Gastroesophageal sphincter (tissue), 4 donors: ENCODE measurements at regions not wholly inside any gene's neighbourhood (a gene's known extent, or its start where the extent isn't known, plus 50 kb on each side); places are given as distances from the start of the nearest gene placed in this dataset.

Experiments
- ATAC-seq: fragments of 150-250 bp; one replicate; pipeline ENCODE4 v1.9.1; 2016; ENCODE audit warnings: mild to moderate bottlenecking, moderate library complexity
- H3K27ac ChIP-seq, 4 donors: fragments of 200-600 bp; sonication (generic) in 3 of 4; 1 replicate in 3 of 4; 2 replicates in 1 of 4; pipeline ENCODE4 v1.5.1; 2016 to 2019
- H3K27me3 ChIP-seq: fragments of 200-600 bp; sonication (generic); one replicate; pipeline ENCODE4 v1.5.1; 2019
- H3K36me3 ChIP-seq, 2 donors: fragments of 200-600 bp; sonication (generic); one replicate each; pipeline ENCODE4 v1.5.1; 2019; ENCODE audit warnings: control low read depth in 1 of 2
- H3K4me1 ChIP-seq, 3 donors: fragments of 200-600 bp; sonication (generic); 1 replicate in 2 of 3; 2 replicates in 1 of 3; pipeline ENCODE4 v1.5.1; 2016 to 2019; ENCODE audit warnings: control low read depth in 2 of 3
- H3K4me3 ChIP-seq, 2 donors: fragments of 200-600 bp; sonication (generic); one replicate each; pipeline ENCODE4 v1.5.1; 2019; ENCODE audit warnings: mild to moderate bottlenecking in 1 of 2, moderate library complexity in 1 of 2
- H3K9me3 ChIP-seq, 3 donors: fragments of 200-600 bp; sonication (generic); one replicate each; pipeline ENCODE4 v1.5.1; 2017 to 2019; ENCODE audit warnings: control low read depth in 2 of 3
- EP300 ChIP-seq: sonication (generic); formaldehyde crosslinking; IDR thresholded peaks from one replicate; pipeline ENCODE4 v1.6.1; 2017; ENCODE audit warnings: antibody characterized with exemption, mild to moderate bottlenecking
- POLR2A ChIP-seq, 2 donors: fragments of 450-650 bp; IDR thresholded peaks; one replicate each; pipeline ENCODE4 v1.6.1; 2017; ENCODE audit warnings: antibody characterized with exemption in 2 of 2, mild to moderate bottlenecking in 2 of 2, moderate library complexity in 1 of 2
- POLR2AphosphoS5 ChIP-seq: sonication (generic); formaldehyde crosslinking; IDR thresholded peaks from one replicate; pipeline ENCODE4 v1.6.1; 2017; ENCODE audit warnings: antibody characterized with exemption
- WGBS, 2 donors: methylation state at CpG; one replicate each; pipeline ENCODE4 v1.1.5; 2018; ENCODE audit warnings: low coverage in 1 of 2; 5-methylcytosine and 5-hydroxymethylcytosine counted together
- TF ChIP-seq, protein P1 (sequence below), 4 experiments: fragments of 200-600 bp in 2 of 4; fragments of 450-650 bp in 2 of 4; sonication (generic) in 1 of 4; IDR thresholded peaks; one replicate each; pipeline ENCODE4 v1.5.1; 2017 to 2019; ENCODE audit warnings: antibody characterized with exemption in 4 of 4, mild to moderate bottlenecking in 2 of 4, moderate library complexity in 2 of 4

DNA sequence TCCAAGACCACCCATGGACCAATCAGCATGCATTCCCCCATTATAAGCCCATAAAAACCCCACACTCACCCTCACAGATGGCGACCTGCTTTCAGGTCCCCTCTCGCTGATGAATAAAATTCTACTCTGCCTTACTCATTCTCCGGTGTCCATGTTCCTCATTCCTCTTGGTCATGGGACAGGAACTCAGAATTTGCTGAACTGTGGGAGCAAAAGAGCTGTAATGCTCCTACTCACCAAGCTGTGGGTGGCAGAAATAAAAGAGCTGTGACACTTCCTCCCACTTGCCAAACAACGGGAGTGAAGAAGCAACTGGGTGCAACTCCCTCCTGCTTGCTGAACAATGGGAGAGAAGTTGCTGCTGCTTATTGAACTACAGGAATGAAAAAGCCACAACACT is 168.5 kb upstream of the PCDH18 start:
- peak; percentile 38 for ATAC-seq
- H3K27ac ChIP-seq = peak overlapping the region in 3 of 4 donors; percentile 26 to 58 (median 42)
- H3K4me1 ChIP-seq = peaks cover 4 to 54% (median 13%) of the 10 kb centered on the region in 3 donors
- no peaks in the 10 kb centered on the region for H3K27me3 ChIP-seq
- TF ChIP-seq POLR2A (IDR thresholded peaks at IDR 0.05) (peak in 1 of 2 donors; percentile 22), POLR2AphosphoS5 (no peak), EP300 (no peak)
- TF ChIP-seq, protein P1, sequence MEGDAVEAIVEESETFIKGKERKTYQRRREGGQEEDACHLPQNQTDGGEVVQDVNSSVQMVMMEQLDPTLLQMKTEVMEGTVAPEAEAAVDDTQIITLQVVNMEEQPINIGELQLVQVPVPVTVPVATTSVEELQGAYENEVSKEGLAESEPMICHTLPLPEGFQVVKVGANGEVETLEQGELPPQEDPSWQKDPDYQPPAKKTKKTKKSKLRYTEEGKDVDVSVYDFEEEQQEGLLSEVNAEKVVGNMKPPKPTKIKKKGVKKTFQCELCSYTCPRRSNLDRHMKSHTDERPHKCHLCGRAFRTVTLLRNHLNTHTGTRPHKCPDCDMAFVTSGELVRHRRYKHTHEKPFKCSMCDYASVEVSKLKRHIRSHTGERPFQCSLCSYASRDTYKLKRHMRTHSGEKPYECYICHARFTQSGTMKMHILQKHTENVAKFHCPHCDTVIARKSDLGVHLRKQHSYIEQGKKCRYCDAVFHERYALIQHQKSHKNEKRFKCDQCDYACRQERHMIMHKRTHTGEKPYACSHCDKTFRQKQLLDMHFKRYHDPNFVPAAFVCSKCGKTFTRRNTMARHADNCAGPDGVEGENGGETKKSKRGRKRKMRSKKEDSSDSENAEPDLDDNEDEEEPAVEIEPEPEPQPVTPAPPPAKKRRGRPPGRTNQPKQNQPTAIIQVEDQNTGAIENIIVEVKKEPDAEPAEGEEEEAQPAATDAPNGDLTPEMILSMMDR (IDR thresholded peaks at IDR 0.05) = no peak
- no peaks in the 10 kb centered on the region for H3K9me3 ChIP-seq
- no peak overlapping the region for H3K4me3 ChIP-seq
- WGBS, 2 donors = 82 to 100% methylated on average over 3 of the region's 4 CpGs
- H3K36me3 ChIP-seq = no peaks in the 10 kb centered on the region

DNA sequence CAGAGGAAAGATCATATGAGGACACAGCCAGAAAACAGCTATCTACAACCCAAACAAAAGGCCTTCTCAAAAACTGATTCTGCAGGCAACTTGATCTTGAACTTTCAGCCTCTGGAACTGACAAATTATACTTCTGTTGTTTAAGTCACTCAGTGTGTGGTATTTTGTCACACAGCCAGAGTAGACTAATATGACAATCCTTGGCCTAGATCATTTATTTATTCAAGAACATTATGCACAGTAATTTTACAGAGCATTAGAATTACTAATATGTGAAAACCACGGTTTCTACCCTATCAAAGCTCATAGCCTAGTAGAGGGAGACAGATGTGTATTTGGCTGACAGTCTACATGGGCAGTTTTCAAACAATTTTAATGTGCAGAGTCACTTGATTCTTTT is 167.8 kb upstream of the PCDH18 start:
- Histone ChIP-seq H3K27me3 (no peaks in the 10 kb centered on the region), H3K27ac (peak overlapping the region; percentile 23 to 58 (median 34)), H3K36me3 (no peaks in the 10 kb centered on the region), H3K4me3 (no peak overlapping the region), H3K9me3 (no peaks in the 10 kb centered on the region), H3K4me1 (peaks cover under 1 to 47% (median 8%) of the 10 kb centered on the region in 3 donors)
- no peak for ATAC-seq
- TF ChIP-seq POLR2A (IDR thresholded peaks at IDR 0.05) (no peak), EP300 (no peak), POLR2AphosphoS5 (no peak)
- TF ChIP-seq, protein P1 (IDR thresholded peaks at IDR 0.05) = no peak
- WGBS, 2 donors = 9 to 13% methylated on average over 1 of the region's 1 CpG

DNA sequence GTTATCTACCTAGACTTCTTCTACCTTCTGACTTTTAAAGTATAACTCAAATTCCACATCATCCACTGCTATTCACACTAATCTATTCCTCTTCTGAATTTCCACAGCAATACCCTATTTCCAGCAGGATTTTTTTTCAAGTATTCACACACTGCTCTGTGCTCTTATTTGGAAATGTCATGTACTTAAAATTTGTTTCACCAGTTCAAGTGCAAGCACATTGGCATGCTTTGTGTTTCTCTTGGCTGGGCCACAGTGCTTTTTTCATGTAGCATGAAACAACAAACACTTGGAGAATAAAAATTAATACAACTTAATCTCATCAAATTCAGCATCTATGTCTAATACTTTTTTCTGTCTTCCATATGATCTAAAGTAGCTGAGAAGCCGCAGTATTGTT is 161.8 kb upstream of the PCDH18 start:
- Histone ChIP-seq H3K9me3 (no peaks in the 10 kb centered on the region), H3K4me3 (no peak overlapping the region), H3K4me1 (peaks cover 0 to 20% (median 0%) of the 10 kb centered on the region in 3 donors), H3K27ac (no peak overlapping the region), H3K36me3 (no peaks in the 10 kb centered on the region), H3K27me3 (no peaks in the 10 kb centered on the region)
- 77 to 88% methylated on average over 1 of the region's 1 CpG for WGBS, 2 donors
- no peak for TF ChIP-seq POLR2AphosphoS5
- TF ChIP-seq, protein P1 (IDR thresholded peaks at IDR 0.05) = no peak
- no peak for TF ChIP-seq POLR2A (IDR thresholded peaks at IDR 0.05)
- TF ChIP-seq EP300 = no peak
- ATAC-seq = no peak

DNA sequence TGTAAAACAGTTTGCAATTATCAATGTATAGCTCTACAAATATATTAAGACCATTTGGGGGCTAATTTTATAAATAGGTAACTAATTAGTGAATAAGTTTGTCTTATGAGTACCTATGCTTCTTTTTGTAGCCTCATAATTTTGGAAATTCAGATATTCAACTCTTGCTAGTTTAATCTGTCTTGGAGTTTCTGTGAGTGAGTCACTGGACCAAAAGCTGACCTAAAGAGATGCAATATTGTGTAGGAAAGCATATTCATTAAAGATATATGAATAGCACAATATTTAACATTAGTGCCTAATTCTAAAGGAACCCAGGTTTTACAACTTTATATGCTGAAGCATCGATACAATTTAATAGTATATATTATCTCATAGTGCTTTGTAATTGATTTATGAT is 161.3 kb upstream of the PCDH18 start:
- TF ChIP-seq EP300 = no peak
- TF ChIP-seq POLR2AphosphoS5 = no peak
- TF ChIP-seq, protein P1 (IDR thresholded peaks at IDR 0.05) = no peak
- TF ChIP-seq POLR2A (IDR thresholded peaks at IDR 0.05) = no peak
- H3K4me1 ChIP-seq = peaks cover 0 to 20% (median 0%) of the 10 kb centered on the region in 3 donors
- 80 to 82% methylated on average over 1 of the region's 1 CpG for WGBS, 2 donors
- no peak overlapping the region for H3K4me3 ChIP-seq
- no peaks in the 10 kb centered on the region for H3K9me3 ChIP-seq
- ATAC-seq = no peak
- no peaks in the 10 kb centered on the region for H3K36me3 ChIP-seq
- no peaks in the 10 kb centered on the region for H3K27me3 ChIP-seq
- H3K27ac ChIP-seq = no peak overlapping the region

DNA sequence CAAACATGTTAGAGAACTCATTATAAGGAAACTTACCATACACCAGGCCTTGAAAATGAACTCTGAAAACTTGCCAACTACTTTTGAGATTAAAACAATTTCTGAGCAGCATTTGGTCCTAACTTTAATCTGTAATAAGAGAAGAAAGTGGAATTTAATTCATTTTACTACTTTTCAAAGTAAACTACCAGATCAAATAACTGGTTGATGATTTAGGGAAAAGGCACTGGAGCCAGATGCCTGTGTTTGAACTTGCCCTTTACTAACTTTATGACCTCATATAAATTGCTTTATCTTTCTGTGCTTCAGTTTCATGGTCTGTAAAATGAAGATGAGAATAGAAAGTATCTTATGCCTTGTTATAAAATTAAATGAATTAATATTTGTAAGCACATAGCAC is 159.9 kb upstream of the PCDH18 start:
- Histone ChIP-seq H3K9me3 (no peaks in the 10 kb centered on the region), H3K4me3 (no peak overlapping the region), H3K27me3 (no peaks in the 10 kb centered on the region), H3K4me1 (peaks cover 0 to 20% (median 0%) of the 10 kb centered on the region in 3 donors), H3K27ac (peak overlapping the region in 1 of 4 donors; percentile 24), H3K36me3 (no peaks in the 10 kb centered on the region)
- no peak for ATAC-seq
- no peak for TF ChIP-seq POLR2AphosphoS5
- TF ChIP-seq, protein P1 (IDR thresholded peaks at IDR 0.05) = no peak
- TF ChIP-seq POLR2A (IDR thresholded peaks at IDR 0.05) = no peak
- no peak for TF ChIP-seq EP300
